HG03103 (cell line): ENCODE measurements at regions not wholly inside any gene's neighbourhood (a gene's known extent, or its start where the extent isn't known, plus 50 kb on each side); places are given as distances from the start of the nearest gene placed in this dataset.

Experiments used
- ATAC-seq: cut with Tn5 transposase; IDR thresholded peaks from one replicate; pipeline ENCODE4 v1.9.1; 2021; ENCODE audit warnings: low read depth; ENCODE audit not compliant: unreplicated experiment

- ATAC-seq, result no peak
Measured at GRCh38 chr9:82675102-82675501, 387.8 kb downstream of the RASEF start.

GRCh38 chr9:82675605-82676004 is 387.3 kb downstream of the RASEF start:
- no peak for ATAC-seq

GRCh38 chr9:82677086-82677485 is 385.9 kb downstream of the RASEF start:
- no peak for ATAC-seq

- ATAC-seq, result no peak
Measured at GRCh38 chr9:82679472-82679871, 383.5 kb downstream of the RASEF start.

- ATAC-seq, result no peak
Measured at GRCh38 chr9:82680179-82680935, 382.6 kb downstream of the RASEF start.

GRCh38 chr9:82681809-82682208 is 381.1 kb downstream of the RASEF start:
- no peak for ATAC-seq

- ATAC-seq, result no peak
Measured at GRCh38 chr9:82682431-82682830, 380.5 kb downstream of the RASEF start.

- no peak for ATAC-seq
Measured at GRCh38 chr9:82695704-82696103, 367.2 kb downstream of the RASEF start.

- no peak for ATAC-seq
Measured at GRCh38 chr9:82706786-82707185, 356.2 kb downstream of the RASEF start.

- ATAC-seq, result no peak
Measured at GRCh38 chr9:82716821-82717220, 346.1 kb downstream of the RASEF start.

GRCh38 chr9:82720515-82720914 is 342.4 kb downstream of the RASEF start:
- no peak for ATAC-seq

- ATAC-seq, result no peak
Measured at GRCh38 chr9:82721593-82721992, 341.3 kb downstream of the RASEF start.

GRCh38 chr9:82722051-82722450 is 340.9 kb downstream of the RASEF start:
- ATAC-seq, result no peak

GRCh38 chr9:82722561-82722960 is 340.4 kb downstream of the RASEF start:
- no peak for ATAC-seq

- no peak for ATAC-seq
Measured at GRCh38 chr9:82726424-82727276, 336.3 kb downstream of the RASEF start.

GRCh38 chr9:82729141-82729540 is 333.8 kb downstream of the RASEF start:
- no peak for ATAC-seq

- ATAC-seq, result no peak
Measured at GRCh38 chr9:82729991-82730589, 332.9 kb downstream of the RASEF start.

- no peak for ATAC-seq
Measured at GRCh38 chr9:82732928-82733327, 330.0 kb downstream of the RASEF start.

GRCh38 chr9:82736126-82736525 is 326.8 kb downstream of the RASEF start:
- no peak for ATAC-seq

- ATAC-seq, result no peak
Measured at GRCh38 chr9:82736701-82737100, 326.2 kb downstream of the RASEF start.

- ATAC-seq, result no peak
Measured at GRCh38 chr9:82745919-82746318, 317.0 kb downstream of the RASEF start.
